HG02973 (cell line): ENCODE measurements at regions not wholly inside any gene's neighbourhood (a gene's known extent, or its start where the extent isn't known, plus 50 kb on each side); places are given as distances from the start of the nearest gene placed in this dataset.

ENCODE experiments used
- ATAC-seq: cut with Tn5 transposase; IDR thresholded peaks from one replicate; pipeline ENCODE4 v1.9.1; 2021; ENCODE audit warnings: moderate library complexity; ENCODE audit not compliant: unreplicated experiment

DNA sequence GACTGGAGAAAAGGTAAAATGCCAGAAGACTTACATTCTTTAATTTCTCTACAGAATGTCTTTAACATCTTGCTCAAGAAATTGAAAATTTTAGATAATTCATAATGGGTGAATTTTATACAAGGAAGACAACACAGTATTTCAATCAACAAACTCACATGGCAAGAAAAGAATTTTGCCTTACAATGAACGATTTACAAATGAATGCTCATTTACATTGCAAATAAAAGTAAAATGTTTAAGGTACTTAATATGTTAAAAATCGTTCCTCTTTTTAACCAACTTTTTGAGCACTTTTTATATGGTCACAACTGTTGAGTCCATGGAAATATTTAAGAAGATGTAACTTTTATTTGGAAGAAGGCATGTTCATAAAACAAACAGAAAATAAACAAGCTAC, 174.8 kb upstream of the UBE2E2 start:
- no peak for ATAC-seq

DNA sequence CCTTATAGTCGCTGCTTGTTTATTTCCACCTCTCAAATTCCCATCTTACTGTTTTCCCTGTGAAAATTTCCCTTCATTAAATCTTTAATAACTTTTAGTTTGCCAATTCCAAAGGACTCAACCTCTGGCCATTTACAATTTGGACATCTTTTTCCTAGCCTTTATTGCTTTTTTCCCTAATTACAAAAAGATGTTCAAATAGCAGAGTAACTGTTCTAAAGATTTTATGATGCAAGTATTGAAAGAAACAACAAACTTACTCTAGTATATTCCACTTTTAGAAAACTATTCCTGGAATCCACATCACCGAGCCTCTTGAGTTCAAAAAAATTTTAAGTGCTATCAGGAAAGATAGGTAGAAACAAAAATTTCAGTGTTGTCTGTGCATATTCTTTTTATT, 174.1 kb upstream of the UBE2E2 start:
- no peak for ATAC-seq

DNA sequence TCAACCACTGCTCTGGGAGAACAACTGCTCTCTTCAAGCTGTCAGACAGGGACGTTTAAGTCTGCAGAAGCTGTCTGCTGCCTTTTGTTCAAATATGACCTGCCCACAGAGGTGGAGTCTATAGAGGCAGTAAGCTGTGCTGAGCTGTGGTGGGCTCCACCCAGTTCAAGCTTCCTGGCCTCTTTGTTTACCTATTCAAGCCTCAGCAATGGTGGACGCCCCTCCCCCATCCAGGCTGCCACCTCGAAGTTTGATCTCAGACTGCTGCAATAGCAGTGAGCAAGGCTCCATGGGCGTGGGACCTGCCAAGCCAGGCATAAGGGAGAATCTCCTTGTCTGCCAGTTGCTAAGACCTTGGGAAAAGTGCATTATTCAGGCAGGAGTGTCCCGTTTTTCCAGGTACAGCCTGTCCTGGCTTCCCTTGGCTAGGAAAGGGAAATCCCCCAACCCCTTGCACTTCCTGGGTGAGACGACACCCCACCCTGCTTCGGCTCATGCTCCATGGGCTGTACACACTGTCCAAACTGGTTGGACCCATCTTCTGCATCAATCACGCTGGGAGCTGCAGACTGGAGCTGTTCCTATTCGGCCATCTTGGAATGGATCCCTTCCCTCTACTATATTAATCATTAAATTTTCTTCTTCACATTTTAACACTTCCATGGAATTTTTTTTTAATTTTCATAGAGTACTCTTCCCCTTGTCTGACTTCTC, 167.0 kb upstream of the UBE2E2 start:
- no peak for ATAC-seq

GRCh38 chr3:23036728-23037127, 166.4 kb upstream of the UBE2E2 start:
- ATAC-seq: peak; percentile 77

DNA sequence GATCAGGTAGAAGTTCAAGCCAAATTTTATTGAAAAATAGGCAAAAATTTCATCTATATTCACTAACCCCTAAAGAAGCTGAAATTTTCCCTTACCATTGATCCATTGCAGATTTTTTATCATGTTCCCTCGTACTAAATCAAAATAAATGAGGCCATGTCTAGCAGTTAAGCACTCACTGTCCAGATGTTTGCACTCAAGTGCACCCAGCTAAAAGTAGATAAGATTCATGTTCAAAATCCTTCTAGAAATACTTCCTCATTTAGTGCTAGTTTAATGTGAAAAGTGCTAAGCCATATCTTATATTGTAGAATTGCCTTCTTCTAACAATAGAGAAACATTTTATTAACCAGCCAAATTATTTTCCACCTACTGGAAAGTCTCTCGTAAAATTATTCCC, 164.7 kb upstream of the UBE2E2 start:
- no peak for ATAC-seq

DNA sequence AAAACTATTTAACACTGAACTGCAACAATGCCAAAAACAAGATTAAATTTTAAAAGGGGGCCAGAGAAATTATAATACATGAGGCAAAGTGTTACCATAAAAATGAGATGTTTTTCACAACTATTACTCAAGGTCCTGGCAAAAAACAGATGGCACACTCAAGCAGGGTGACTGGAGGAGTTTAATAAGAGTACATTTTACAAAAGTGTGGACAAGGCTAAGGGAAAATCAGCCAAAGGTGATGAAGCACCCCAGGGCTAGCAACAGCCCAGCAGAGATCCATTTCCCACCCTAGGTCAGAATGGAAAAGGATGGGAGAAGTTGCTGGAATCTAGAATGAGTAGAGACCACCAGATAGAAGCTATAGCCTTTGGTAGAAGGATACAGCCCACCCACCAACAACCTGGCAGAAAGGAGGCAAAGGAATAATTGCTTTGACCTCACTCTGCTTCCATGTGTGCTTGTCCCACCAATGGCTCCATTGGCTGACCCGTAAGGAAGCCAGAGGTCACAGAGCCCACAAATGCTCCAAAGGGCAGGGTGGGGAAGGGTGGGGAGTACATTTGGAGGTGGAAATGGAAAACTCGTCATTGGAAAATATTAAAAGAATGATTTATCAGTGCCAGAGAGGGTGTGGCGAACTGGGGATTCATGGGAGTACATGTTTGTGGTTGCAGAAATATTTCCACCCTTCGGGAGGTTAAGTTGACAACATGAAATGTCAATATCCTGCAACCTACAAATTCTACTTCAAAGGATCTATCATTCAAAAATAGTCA, 161.0 kb upstream of the UBE2E2 start:
- no peak for ATAC-seq

GRCh38 chr3:23044463-23044862, 158.7 kb upstream of the UBE2E2 start:
- ATAC-seq: no peak

- ATAC-seq: no peak
Observed at GRCh38 chr3:23046536-23046935, 156.6 kb upstream of the UBE2E2 start.

GRCh38 chr3:23051240-23052140, 151.6 kb upstream of the UBE2E2 start:
- no peak for ATAC-seq

DNA sequence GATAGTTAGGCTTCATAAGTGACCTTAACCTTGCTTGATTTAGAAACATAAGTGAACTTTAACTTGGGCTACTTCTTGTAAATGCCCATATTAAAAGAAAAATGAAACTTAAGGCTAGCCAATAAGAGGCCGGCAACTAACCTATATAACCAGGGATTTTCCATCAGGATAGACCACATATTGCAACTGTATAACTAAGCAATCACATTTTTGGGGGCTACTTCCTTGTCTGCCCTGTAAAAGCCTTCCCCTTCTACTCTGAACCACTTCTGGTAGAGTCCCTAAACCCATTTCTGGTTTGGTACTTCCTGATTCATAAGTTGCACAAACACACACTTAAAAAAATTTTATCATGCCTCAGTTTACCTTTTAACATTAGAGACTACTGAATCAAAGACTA, 150.9 kb upstream of the UBE2E2 start:
- ATAC-seq: no peak

GRCh38 chr3:23052620-23053019, 150.5 kb upstream of the UBE2E2 start:
- no peak for ATAC-seq

- peak; percentile 84 for ATAC-seq
Observed at GRCh38 chr3:23055733-23056376, 147.3 kb upstream of the UBE2E2 start.

- no peak for ATAC-seq
Observed at GRCh38 chr3:23062582-23062981, 140.5 kb upstream of the UBE2E2 start.

- no peak for ATAC-seq
Observed at GRCh38 chr3:23062982-23063381, 140.1 kb upstream of the UBE2E2 start.

DNA sequence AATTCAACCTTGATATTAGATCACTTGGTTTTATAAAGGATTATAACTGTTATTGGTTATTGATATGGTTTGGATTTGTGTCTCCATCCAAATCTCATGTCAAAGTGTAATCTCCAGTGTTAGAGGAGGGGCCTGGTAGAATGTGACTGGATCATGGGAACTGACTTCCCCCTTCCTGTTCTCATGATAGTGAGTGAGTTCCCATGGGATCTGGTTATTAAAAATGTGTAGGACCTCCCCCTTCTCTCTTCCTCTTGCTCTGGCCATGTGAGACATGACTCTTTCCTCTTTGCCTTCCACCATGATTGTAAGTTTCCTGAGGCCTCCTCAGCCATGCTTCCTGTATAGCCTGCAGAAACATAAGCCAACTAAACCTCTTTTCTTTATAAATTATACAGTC, 136.0 kb upstream of the UBE2E2 start:
- ATAC-seq: no peak

- no peak for ATAC-seq
Observed at GRCh38 chr3:23068016-23068728, 135.0 kb upstream of the UBE2E2 start.

DNA sequence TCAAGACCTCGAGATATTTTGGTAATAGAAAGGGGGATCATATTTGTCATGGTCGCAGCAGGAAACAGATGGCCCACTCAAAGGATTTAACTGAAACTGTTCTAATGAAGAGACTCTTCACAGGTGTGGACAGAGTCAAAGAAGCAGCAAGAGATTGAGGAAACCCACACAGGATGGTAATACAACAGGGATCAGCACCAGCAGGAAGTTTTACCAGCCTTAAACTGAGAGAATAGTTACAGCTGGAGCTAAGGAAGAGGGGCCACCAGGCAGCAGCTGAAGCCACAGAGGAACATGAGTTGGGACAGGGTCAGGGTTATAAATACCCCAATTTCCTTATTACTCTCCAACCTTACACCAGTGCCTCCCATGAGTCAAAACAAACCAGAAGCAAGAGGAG, 131.8 kb upstream of the UBE2E2 start:
- peak; percentile 34 for ATAC-seq

GRCh38 chr3:23071758-23072157, 131.4 kb upstream of the UBE2E2 start:
- ATAC-seq: peak; percentile 83

DNA sequence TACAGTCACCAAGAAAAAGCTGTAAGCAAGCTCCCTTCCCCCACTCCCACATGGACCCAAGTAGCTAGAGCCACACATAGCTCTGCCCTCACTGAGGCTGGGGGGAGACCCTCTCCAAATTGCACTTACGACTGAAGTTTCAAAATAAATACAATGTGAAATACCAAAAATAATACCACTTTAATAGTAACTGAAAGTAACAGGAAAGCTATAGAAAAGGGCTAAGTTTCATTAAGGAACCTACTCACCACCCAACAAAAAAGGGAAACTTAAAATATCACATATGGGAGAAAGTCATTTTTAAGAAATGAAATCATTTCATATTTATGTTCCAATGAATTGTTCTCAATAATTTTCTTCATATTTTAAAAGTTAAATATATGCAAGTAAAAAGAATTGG, 130.4 kb upstream of the UBE2E2 start:
- no peak for ATAC-seq

DNA sequence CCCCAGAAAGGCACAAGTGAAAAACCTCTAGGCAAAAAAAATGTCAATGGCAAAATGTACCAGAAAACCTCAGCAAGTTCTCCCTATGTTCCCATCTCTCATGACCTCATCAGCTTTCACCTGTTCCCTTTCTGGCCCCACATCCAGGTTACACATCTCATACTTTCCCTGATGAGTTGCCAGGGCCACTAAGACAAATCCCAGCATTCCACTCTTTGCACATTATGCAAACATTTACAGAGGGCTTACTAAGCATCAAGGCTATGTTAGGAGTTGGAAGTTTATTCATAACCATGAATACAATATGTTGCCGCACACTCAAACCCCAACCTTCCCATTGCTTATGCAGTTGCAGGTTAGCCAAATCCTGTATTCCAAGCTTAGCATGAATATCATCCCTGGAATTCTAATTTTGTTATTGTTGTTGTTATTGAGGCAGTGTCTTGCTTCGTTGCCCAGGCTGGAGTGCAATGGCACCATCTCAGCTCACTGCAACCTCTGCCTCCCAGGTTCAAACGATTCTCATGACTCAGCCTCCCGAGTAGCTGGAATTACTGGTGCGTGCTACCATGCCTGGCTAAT, 129.3 kb upstream of the UBE2E2 start:
- no peak for ATAC-seq
